ENCODE measurements at regions not wholly inside any gene's neighbourhood (a gene's known extent, or its start where the extent isn't known, plus 50 kb on each side); places are given as distances from the start of the nearest gene placed in this dataset.
A peak's percentile ranks its signal among the peaks of the same experiment; 100 is the strongest.

DNA sequence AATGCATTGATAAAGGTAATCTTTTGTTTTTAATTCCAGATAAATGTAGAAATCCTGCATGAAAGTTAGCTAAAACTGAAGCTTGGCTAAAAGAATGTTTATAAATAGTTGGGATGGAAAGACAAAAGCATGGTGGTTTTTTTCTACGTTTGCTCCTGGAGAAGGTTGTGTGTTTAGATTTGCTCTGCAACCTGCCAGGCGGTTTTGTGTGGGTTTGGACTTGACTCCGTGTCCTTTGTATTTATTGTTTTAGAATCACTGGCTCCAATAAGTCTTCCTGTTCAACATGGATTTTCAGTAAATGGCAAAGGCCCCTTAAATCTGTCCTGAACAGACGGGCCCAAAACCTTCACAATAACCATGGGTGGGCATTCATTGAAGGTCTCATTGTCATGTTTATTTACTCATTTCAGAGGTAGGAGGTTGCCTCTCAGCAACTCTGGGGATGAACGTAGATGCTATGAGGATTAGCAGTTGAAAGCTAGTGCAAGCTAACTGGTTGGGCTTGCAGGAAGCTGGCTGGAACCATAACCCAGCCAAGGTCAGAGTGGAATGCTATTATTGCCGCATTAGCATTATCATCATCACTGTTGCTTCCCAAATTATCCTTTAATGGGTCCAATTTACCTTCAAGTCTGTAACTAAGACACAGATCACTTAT lies 60.6 kb upstream of the ADAMTS9 start:
- no peak for DNase-seq (ENCODE audit: low read depth, low spot score)

DNA sequence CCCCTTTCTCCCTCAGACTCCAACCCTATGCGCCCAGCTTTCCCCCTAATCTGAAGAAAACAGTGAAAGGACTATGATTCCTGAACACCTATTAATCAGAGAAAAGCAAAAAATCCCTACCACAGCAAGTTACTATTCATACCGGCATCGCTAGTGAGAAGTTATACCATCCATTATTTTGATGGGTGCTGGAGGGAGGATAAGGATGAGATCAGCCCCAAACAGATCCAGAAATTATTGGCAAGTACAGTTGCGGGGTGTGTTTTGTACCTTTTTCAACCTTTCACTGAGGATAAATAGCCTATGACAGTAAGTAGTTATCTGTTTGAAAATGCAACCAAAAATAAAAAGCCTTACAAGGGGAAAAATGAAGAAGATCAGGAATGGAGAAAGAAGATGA lies 59.9 kb upstream of the ADAMTS9 start:
- no peak for DNase-seq (ENCODE audit: low read depth, low spot score)

DNA sequence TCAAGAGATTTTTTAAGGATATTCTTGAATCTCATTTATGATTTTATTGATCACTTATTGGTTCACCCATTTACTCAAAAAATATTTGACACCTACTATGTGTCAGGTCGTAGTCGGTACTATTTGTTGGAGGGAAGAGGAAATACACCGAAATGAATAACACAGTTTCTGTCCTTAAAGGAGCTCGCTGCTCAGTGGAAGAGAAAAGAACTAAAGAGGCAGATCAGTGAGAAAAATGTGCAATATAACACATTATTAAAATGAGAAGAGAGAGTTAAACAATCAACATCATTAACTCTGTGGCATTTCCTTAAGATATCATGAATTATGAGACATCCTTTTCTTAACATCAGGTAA lies 56.1 kb upstream of the ADAMTS9 start:
- DNase-seq (ENCODE audit: low read depth, low spot score), result no peak

DNA sequence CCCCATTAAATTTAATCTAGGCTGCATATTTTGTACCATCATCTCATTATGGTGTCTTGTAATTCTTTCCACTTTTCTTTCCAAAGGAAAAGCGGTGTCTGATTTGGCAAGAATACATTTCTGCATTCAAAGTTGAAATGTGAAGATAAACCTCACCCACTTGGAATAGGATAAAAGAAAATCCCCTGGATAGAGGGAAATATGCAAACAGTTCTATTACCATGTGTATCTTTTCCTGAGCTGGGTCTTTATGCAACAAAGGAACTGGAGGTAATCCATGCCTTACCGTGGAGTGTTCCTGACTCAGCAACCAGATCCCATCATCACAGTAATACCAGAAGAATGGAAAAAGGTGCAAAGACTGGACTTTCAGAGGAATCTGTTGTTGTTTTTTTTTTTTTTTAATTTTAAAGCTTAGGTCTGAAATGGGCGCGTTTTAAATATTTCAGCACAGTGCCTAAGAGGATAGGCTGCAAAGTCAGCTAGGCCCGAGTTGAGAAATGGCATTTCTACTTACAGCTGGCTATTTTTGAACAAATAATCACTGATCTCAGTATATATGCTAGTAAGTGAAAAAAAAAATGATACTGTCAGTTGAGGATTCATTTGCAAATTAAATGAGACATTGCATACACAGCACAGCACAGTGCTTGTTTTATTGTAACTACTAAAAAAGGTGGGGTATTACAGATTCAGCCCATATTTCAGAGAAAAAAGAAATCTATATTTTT lies 55.5 kb upstream of the ADAMTS9 start:
- DNase-seq (ENCODE audit: low read depth, low spot score), result no peak

DNA sequence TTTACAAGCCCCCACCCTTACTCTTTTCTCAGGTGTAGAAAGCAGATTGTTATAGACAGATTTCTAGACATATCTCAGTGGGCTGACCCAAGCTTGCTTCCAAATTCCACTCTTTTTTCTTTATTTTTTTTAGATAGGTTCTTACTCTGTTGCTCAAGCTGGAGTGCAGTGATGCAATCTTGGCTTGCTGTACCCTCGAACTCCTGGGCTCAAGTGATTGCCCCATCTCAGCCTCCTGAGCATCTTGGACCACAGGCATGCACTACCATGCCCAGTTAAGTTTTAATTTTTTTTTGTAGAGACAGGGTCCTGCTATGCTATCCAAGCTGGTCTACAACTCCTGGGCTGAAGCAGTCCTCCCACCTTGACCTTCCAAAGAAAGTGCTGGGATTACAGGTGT lies 53.5 kb upstream of the ADAMTS9 start:
- DNase-seq (ENCODE audit: low read depth, low spot score), result no peak

DNA sequence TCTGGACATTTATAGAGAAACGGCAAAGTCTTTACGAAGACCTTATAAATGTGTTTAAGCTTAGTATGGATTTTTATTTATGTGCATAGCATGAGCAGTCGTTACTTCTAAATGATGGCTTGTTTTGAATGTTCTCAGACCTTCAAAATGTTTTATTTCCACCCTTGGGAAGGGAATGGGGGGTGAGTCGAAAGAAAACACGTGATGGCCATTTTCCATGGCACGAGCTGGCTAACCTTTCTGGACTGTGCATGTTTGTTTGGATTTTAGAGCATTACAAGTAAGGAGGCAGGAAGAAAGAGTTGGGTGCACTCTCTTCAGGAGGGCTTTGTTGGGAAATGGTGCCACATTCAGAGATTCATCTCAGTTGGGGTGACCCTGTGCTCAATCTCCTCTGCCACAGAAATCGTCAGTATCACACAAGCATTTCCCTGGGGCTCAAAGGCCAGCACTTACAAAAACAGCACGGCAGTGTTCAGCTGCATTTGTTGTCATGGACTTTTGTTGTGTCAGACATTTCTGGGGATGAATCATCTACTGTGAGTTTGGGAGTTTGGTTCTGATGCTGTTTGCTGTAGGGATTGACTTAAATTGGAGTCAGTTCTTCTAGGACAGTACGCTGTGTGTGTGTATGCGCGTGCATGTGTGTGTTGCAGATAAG lies 52.3 kb upstream of the ADAMTS9 start:
- DNase-seq (ENCODE audit: low read depth, low spot score), result peak; percentile 83
